GM12874 (cell line): ENCODE measurements at regions not wholly inside any gene's neighbourhood (a gene's known extent, or its start where the extent isn't known, plus 50 kb on each side); places are given as distances from the start of the nearest gene placed in this dataset.

ENCODE experiments used
- TF ChIP-seq, protein P1 (sequence below): IDR thresholded peaks from 2 replicates; pipeline ENCODE4 v1.5.1; 2011; ENCODE audit warnings: low read depth, mild to moderate bottlenecking, control low read depth, low read length, moderate library complexity; ENCODE audit not compliant: insufficient read depth

- TF ChIP-seq, protein P1, sequence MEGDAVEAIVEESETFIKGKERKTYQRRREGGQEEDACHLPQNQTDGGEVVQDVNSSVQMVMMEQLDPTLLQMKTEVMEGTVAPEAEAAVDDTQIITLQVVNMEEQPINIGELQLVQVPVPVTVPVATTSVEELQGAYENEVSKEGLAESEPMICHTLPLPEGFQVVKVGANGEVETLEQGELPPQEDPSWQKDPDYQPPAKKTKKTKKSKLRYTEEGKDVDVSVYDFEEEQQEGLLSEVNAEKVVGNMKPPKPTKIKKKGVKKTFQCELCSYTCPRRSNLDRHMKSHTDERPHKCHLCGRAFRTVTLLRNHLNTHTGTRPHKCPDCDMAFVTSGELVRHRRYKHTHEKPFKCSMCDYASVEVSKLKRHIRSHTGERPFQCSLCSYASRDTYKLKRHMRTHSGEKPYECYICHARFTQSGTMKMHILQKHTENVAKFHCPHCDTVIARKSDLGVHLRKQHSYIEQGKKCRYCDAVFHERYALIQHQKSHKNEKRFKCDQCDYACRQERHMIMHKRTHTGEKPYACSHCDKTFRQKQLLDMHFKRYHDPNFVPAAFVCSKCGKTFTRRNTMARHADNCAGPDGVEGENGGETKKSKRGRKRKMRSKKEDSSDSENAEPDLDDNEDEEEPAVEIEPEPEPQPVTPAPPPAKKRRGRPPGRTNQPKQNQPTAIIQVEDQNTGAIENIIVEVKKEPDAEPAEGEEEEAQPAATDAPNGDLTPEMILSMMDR: no peak
Observed at GRCh38 chr9:82880336-82881050, 182.4 kb downstream of the RASEF start.

- TF ChIP-seq, protein P1: no peak
Observed at GRCh38 chr9:82882138-82882537, 180.8 kb downstream of the RASEF start.

- TF ChIP-seq, protein P1: no peak
Observed at GRCh38 chr9:82882748-82883147, 180.2 kb downstream of the RASEF start.

DNA sequence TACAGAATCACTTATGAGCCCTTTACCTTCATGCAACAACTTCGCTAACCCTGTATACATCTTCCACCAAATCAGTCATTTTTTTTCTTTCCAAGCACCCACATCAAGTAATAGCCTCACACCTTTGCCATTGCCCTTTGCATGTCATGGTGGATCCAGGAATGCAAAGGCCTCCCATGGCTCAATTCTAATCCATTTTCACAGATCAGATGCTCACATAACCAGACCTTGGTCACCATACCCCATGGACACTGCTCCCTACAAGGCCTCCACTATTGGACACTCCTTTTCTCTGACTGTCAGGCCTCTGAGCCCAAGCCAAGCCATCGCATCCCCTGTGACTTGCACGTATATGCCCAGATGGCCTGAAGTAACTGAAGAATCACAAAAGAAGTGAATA is 179.5 kb downstream of the RASEF start:
- TF ChIP-seq, protein P1: no peak

GRCh38 chr9:82890401-82890800 is 172.5 kb downstream of the RASEF start:
- TF ChIP-seq, protein P1: no peak

DNA sequence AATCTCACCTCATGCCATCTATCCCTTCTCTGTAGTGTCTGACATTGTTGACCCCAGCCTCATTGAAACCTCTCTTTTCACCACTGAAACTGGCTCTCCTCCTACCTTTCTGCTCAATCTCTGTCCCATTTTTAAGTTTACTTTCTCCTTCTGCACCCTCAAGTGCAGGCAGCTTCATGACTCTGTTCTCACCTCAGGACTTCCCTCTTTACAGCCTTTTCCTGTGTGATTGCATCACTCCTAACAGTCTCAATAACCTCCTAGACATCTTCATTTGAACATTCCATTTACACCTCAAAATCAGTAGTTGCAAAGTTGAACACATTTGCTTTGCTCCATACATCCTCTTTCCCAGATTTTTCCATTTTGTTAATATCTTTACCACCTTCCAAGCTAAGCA is 172.1 kb downstream of the RASEF start:
- TF ChIP-seq, protein P1: no peak

DNA sequence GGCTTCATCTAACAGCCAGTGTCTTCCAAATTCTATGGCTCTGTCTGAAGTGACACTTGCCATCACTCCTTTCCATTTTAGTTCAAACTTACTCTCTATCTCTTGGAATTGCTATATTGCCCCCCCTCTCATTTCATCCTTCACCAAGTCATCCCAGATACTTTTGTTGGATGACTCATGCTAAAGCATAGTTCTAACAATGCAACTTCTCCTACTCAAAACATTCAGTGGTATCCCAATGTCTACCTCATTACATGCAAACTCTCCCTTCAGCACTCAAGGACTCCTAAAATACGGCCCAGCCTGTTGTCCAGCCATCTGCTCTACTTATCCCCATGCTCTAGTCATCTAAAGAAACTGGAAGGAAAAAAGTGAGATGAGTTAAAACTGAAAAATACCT is 171.6 kb downstream of the RASEF start:
- TF ChIP-seq, protein P1: no peak

DNA sequence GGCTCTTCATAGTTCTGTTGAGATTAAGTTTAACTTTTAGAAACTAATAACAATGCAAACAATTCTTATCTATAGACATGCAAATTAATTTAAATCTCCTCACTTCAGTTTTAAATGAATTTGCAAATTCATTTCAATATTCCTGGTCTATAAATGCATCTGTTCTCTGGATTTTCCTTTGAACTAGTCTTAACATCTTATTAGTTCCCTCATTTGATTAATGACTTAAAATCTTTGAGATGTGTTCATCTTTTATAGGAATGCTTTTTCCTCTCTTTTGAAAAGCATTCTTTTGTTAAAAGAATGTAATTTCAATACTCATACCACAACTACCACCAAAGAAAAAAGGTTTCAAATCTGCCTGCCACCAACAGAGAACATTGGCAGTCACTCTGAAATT is 169.4 kb downstream of the RASEF start:
- TF ChIP-seq, protein P1: no peak
